Activated T-cell treated with anti-CD3 and anti-CD28 coated beads for 4 hours (primary cell): ENCODE measurements at regions not wholly inside any gene's neighbourhood (a gene's known extent, or its start where the extent isn't known, plus 50 kb on each side); places are given as distances from the start of the nearest gene placed in this dataset.
"Not testable (repeated sequence)": the region's sequence is repeated elsewhere in the genome, so short reads cannot be mapped to it uniquely, and the experiment has no call there.

Source experiments
- DNase-seq: peaks from one replicate; pipeline ENCODE4 v3.0.0-alpha.2; 2020

- no peak for DNase-seq
These were observed 679.0 kb upstream of the DPPA4 start for GRCh38 chr3:110016235-110016815.

DNA sequence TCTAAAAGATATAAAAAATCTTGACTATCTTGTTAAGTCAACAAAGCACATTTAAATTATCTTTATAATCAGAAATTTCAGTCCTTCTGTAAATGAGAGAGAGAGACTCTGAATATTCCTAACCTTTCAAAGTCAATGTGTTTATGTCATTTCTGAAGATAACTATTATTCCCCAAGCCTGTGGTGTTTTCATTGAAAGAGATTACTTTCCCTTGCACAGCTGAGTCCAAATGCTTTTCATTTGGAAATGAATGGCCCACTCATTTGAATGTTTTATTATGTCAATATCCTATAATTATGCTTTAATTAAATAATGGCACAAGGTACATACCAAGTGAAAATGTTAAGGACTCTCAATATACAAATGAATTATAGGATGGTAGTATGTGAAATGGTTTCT lies 680.0 kb upstream of the DPPA4 start:
- no peak for DNase-seq

DNA sequence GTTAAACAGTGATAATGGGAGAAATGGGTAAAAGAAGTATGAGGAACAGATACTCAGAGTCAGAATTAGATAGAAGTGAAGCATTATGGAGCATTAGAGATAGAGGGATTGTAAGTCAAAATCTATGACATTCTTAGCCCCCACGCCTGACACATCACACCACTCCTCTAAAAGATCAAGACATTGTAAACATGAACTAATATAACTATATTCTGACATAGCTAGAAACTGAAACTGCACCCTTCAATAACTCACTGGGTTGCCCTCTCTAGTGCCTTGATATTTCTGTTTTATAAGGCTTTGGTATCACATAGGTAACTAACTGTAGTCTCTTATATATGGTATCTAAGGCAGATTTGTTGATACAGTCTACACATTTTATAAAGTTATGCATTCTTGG lies 684.3 kb upstream of the DPPA4 start:
- DNase-seq, result no peak

- not testable (repeated sequence) for DNase-seq
These were observed 685.7 kb upstream of the DPPA4 start for GRCh38 chr3:110023022-110023421.

DNA sequence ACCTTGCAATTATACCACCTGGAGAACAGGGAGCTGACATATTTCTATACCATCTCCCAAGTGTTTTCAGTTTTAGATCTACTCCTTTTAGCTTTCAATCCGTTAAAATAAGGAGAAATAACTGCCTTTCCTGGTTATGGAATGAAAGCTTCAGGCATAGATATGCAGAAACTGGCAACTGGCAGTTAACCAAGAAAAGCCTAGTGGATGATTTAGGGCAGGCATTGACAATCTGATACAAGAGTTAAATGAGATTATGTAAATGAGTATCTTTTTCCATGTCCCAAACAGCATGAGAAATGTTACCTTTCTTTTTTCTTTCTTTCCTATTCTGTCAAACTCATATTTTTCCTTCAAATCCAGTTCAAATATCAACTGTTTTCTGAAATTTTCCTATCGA lies 689.1 kb upstream of the DPPA4 start:
- DNase-seq, result no peak

- DNase-seq, result no peak
These were observed 690.2 kb upstream of the DPPA4 start for GRCh38 chr3:110027446-110028080.

- no peak for DNase-seq
These were observed 694.6 kb upstream of the DPPA4 start for GRCh38 chr3:110031975-110032374.

DNA sequence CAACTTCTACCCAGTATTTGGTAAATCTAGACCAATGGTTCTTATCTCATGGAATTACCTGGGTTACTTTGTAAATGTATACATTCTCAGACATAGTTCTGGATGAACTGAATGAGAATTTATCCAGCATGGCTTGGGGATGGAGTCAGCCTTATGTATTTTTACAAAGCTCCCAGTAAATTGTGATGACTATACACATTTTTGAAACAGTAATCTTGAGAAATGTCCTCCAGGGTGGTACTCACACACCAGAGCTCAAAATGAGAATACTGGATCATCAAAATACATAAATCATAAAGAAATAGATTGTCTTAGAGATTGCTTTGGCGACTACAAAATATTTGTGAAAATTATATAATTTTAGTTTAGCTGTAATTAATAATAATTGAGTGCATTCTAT lies 722.1 kb upstream of the DPPA4 start:
- no peak for DNase-seq

DNA sequence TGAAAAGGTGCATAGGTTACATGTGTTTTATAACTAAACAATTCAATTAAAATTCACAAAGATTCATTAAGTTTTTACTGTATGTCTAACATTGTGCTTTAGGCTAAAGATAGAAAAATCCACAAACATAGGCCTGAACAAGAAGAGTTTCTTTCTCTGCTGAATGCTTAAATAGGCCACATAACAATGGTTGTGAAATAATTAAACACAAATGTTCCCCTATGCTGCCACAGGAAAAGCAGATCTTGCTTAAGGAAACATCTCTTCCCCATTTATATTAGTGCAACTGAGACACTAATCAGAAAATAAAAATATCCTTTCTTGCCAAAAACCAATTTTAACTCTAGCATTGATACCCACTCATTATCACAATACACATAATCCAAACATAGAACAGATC lies 725.4 kb upstream of the DPPA4 start:
- DNase-seq, result no peak

DNA sequence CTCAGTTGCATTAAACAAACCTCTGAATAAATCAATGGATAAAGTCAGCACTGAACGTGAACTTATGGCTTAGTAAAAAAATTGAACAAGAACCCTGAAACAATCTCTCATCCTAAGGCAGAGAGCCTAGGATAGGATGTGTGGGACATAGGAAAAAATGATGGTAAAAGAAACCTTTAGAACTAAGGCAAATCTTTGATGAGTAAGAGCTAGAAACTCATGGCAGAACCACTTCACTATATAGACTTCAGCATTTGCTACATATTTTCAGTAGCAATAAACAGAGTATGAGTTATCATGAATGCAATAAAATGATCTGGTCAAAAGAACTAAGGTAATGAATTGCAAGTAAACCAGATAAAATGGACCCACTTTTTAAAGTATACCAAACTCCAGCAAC lies 725.8 kb upstream of the DPPA4 start:
- no peak for DNase-seq

- no peak for DNase-seq
These were observed 728.9 kb upstream of the DPPA4 start for GRCh38 chr3:110066206-110066605.

DNA sequence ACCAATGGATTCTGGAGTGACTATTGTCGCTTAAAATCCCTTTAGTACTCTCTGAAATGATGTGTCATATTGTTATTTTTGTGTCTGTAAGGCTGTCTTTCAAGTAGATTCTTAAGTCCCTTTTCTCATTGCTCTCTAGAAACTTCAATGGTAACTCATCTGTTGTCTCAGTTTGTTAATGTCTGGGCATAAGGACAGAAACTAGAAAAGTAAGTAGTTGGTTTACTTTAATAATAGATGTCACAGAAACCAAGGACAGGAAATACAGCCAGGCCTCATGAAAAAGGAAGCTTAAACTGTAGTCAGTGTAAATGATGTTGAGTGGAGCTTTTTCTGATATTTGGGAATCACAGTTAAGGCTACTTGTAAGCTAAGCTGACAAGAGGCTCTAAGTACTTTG lies 730.2 kb upstream of the DPPA4 start:
- DNase-seq, result no peak

DNA sequence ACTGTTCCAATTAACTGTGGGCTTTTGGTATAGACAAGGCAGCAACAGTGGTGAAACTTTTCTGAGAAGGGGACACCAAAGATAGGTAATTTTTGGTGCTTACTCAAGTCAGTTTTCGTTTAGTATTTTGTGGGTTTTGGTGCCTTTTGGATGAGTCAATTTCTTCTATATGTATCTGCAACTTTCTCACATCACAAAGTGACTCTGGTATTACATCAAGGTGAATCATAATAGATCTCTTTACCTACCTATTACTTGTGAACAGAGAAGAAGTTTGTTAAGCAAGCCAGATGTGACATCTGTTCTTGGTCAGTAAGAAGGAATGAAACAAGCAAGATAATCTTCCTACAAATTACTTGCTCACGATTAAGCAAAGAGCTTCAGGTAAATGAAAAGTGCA lies 732.4 kb upstream of the DPPA4 start:
- DNase-seq, result no peak

DNA sequence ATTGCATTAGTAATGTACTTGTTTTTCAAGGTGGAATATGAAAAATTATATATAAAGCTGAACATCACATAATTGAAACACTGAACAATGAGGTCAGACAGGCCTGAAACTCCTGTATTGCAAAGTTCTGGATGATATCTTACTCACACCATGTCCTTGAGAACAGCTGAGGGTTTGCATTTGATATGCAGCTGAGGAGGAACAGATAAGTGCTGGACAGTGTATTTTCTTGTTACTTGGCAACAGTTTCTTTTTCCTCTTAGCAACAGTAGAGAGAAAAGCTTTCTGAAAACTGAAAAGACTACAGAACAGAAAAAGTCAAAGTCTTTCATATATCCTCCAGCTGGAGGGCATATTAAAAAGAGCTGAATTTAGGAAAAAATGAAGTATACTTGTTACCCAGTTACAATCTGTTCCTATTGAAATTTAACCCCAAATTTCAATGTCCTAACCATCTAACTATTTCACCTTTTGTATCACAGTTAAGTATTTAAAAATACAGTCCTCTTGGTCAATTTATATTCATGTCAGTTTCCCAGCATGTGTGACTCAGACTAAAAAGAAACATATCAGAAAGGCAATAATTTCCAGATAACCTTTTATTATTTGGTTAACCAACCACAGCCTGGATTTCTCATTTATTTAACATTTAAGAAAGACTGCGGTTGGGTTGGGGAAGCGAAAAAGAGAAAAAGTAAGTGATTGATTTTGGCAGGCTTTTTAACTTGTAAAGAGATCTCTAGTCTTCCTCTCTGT lies 733.0 kb upstream of the DPPA4 start:
- no peak for DNase-seq

DNA sequence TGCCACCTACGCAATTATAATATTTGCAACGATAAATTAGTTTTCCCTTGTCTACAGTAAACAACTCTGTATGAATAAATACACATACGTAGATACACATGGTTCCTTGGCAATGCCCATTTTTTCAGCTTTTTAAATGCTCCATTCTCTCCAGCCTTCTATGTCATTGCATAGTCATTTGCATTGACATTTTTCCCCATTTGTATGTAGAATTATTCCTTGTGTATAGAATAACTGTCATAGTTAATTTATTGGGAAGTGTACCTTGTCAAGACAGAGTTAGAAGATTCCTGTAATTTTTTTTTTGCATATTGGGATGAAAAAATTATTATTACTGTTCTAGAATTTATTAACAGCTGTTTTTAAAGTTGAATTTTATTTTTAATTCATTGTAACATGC lies 736.7 kb upstream of the DPPA4 start:
- DNase-seq, result no peak

DNA sequence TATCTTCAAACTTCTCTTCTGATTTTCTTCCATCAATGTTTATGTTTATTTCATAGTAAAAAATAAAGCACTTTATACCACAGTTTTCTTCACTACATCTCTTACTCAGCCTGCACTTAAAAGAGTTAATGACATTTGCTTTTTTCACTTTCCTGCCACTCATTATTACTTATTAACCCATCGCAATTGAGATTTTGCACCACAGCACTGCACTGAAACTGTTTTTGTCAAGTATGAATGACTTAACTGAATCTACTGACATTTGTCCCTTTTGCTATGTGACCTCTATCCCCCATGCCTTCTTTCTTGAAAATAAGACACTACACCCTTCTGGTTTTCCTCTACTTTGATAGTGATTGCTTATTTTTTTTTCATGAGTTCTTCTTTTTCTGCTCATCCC lies 739.7 kb upstream of the DPPA4 start:
- DNase-seq, result no peak

DNA sequence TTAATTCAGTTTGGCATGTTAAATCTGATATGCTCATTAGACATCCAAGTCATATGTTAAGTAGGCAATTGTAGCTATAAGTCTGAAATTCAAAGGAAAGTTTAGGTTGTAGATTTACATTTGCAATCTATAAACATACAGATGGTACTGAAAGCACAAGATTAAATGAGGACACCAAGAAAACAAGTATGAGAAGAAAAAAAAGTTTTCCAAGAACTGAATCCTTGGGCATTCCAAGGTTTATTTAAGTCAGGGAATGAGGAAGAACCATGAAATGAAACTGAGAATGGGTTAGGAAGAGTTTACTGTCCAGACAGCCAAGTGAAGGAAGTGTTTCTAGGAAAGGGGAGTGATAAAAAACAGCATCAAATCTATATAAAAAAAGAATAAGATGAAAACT lies 756.1 kb upstream of the DPPA4 start:
- DNase-seq, result no peak

DNA sequence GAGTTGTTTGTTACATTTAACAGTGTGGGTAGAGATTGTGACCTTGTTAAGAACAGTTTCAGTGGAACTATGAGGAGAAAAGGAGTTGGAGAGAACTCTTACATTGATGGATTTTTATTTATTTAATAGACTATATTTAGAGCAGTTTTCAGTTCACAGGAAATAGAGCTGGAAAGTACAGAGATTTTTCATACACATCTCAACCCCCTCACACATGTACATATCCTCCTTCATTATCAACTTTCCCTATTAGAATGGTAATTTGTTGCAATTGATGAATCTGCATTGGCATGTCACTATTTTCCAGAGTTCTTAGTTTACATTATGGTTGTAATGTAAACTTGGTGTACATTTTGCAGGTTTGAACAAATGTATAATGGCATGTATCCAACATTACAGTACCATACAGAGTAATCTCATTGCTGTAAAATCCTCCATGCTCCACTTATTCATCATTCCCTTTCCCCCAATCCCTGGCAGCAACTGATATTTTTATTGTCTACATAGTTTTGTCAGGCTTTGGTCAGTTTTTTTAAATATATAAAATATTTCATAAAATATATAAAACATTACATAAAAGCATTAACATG lies 756.6 kb upstream of the DPPA4 start:
- no peak for DNase-seq

DNA sequence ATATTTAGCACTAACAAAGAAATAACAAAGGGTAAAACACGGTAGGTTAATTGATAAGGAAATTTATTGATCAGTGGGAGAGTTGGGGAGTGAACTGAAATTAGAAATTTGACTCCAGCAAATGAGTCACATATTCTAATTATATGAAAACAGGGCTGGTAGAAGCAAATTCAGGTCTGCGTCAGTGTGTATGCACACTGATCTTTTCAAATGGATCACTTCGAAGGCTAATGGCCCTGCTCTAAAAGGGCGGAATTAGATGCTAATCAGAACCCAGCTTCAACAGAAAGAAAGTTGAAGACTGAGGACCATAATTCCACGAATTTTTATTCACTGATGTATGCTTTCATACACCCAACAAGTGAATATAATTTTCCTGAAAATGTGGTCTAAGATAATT lies 762.4 kb upstream of the DPPA4 start:
- no peak for DNase-seq

GRCh38 chr3:110101361-110101760 lies 764.0 kb upstream of the DPPA4 start:
- DNase-seq, result no peak

GRCh38 chr3:110106805-110107204 lies 769.5 kb upstream of the DPPA4 start:
- DNase-seq, result no peak

DNA sequence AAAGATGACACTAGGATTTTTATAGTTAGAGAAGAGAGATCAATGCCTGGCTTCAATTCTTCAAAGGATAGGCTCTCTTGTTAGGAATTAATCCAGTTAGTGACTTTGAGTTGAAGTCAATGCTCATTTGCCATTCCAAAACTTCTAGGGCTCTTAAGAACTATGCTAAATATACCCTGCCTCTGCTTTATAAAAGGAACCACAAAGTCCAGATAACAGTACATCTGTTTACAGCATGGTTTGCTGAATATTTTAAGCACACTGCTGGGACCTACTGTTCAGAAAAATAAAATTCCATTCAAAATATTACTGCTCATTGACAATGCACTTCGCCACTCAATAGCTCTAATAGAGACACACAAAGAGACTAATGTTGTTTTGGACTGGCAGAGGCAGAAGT lies 786.6 kb upstream of the DPPA4 start:
- no peak for DNase-seq

- DNase-seq, result no peak
These were observed 788.7 kb upstream of the DPPA4 start for GRCh38 chr3:110126065-110126464.

DNA sequence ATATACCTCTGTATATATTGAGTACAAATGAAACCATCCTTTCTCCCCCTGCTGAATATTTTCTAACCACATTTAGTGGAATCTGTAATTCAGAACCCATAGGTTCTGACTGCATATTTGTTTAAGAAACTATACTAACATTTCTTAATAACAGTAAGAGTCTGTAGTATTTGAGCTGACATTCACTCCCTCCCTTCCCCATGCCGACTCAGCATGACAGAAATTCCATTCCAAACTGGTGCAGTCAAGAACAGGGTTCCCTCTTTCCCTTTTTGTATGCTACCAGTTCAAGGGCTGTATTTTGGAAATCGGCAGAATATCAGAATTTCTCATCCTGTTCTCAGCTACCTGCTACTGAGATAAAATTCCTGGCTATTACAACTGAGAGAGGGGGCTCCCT lies 796.6 kb upstream of the DPPA4 start:
- no peak for DNase-seq
